Loucy (cell line): ENCODE measurements at regions not wholly inside any gene's neighbourhood (a gene's known extent, or its start where the extent isn't known, plus 50 kb on each side); places are given as distances from the start of the nearest gene placed in this dataset.

Source experiments
- CTCF ChIP-seq: fragments of 200-600 bp; sonication (generic); conservative IDR thresholded peaks from 2 replicates; pipeline ENCODE4 v1.5.1; 2014; ENCODE audit warnings: mild to moderate bottlenecking, antibody characterized with exemption, low read length
- EZH2phosphoT487 ChIP-seq: fragments of 200-600 bp; IDR thresholded peaks from 2 replicates; pipeline ENCODE4 v1.6.1; 2018; ENCODE audit warnings: antibody characterized with exemption, mild to moderate bottlenecking, moderate library complexity, borderline replicate concordance

GRCh38 chr4:74875451-74875850 is 57.5 kb upstream of the PARM1 start:
- TF ChIP-seq CTCF (no peak), EZH2phosphoT487 (no peak)
